NCI-H69 (cell line): ENCODE measurements at regions not wholly inside any gene's neighbourhood (a gene's known extent, or its start where the extent isn't known, plus 50 kb on each side); places are given as distances from the start of the nearest gene placed in this dataset.

Source experiments
- DNase-seq: peaks from one replicate; lab custom pipeline; 2025; lab: John Stamatoyannopoulos, UW

GRCh38 chr3:57009802-57010201 lies 50.7 kb upstream of the SPATA12 start:
- no peak for DNase-seq

GRCh38 chr3:57009367-57009766 lies 51.1 kb upstream of the SPATA12 start:
- no peak for DNase-seq

GRCh38 chr3:57007521-57008460 lies 52.7 kb upstream of the SPATA12 start:
- no peak for DNase-seq

GRCh38 chr3:57006949-57007419 lies 53.5 kb upstream of the SPATA12 start:
- peak; percentile 20 for DNase-seq

GRCh38 chr3:57006179-57006657 lies 54.2 kb upstream of the SPATA12 start:
- peak; percentile 86 for DNase-seq

GRCh38 chr3:57004229-57004628 lies 56.2 kb upstream of the SPATA12 start:
- DNase-seq = no peak

GRCh38 chr3:57003676-57004075 lies 56.8 kb upstream of the SPATA12 start:
- no peak for DNase-seq

GRCh38 chr3:57001356-57001755 lies 59.1 kb upstream of the SPATA12 start:
- no peak for DNase-seq

- DNase-seq = no peak
Measured at GRCh38 chr3:57000012-57000411, 60.5 kb upstream of the SPATA12 start.

- no peak for DNase-seq
Measured at GRCh38 chr3:56999547-56999946, 60.9 kb upstream of the SPATA12 start.

- DNase-seq = no peak
Measured at GRCh38 chr3:56998076-56998529, 62.4 kb upstream of the SPATA12 start.

GRCh38 chr3:56997675-56998074 lies 62.8 kb upstream of the SPATA12 start:
- DNase-seq = no peak

- no peak for DNase-seq
Measured at GRCh38 chr3:56997041-56997440, 63.4 kb upstream of the SPATA12 start.

- DNase-seq = no peak
Measured at GRCh38 chr3:56994391-56994790, 66.1 kb upstream of the SPATA12 start.

- DNase-seq = no peak
Measured at GRCh38 chr3:56990641-56991015, 69.8 kb upstream of the SPATA12 start.

GRCh38 chr3:56989977-56990640 lies 70.4 kb upstream of the SPATA12 start:
- DNase-seq = no peak

- DNase-seq = peak; percentile 41
Measured at GRCh38 chr3:56989169-56989976, 71.1 kb upstream of the SPATA12 start.

GRCh38 chr3:56988458-56989168 lies 71.9 kb upstream of the SPATA12 start:
- DNase-seq = peak; percentile 73

- peak; percentile 18 for DNase-seq
Measured at GRCh38 chr3:56987238-56987895, 73.1 kb upstream of the SPATA12 start.

- DNase-seq = no peak
Measured at GRCh38 chr3:56986347-56986746, 74.1 kb upstream of the SPATA12 start.

- no peak for DNase-seq
Measured at GRCh38 chr3:56985878-56986277, 74.6 kb upstream of the SPATA12 start.
